ENCODE measurements at regions not wholly inside any gene's neighbourhood (a gene's known extent, or its start where the extent isn't known, plus 50 kb on each side); places are given as distances from the start of the nearest gene placed in this dataset.
"Not testable (repeated sequence)": the region's sequence is repeated elsewhere in the genome, so short reads cannot be mapped to it uniquely, and the experiment has no call there.

DNA sequence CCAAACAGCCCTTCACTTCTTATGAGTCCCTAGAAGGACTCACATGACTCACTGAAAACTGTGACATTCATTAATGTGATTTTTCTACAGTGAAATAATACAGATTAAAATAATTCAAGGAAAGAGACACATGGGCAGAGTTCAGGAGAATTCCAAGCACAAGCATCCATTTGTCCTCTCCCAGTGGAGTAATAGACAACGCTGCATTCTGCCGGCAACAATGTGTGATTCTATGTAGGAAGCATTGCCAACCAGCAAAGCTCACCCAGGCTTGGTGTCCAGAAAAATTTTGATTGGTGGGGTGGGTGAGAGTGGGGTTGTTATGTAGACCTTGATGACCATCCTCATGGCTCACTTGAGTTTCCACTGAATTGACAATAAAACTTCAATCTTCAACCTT lies 123.9 kb downstream of the VPREB1 start:
- H3K36me3 ChIP-seq, result no peaks in the 10 kb centered on the region
- TF ChIP-seq, protein P1, sequence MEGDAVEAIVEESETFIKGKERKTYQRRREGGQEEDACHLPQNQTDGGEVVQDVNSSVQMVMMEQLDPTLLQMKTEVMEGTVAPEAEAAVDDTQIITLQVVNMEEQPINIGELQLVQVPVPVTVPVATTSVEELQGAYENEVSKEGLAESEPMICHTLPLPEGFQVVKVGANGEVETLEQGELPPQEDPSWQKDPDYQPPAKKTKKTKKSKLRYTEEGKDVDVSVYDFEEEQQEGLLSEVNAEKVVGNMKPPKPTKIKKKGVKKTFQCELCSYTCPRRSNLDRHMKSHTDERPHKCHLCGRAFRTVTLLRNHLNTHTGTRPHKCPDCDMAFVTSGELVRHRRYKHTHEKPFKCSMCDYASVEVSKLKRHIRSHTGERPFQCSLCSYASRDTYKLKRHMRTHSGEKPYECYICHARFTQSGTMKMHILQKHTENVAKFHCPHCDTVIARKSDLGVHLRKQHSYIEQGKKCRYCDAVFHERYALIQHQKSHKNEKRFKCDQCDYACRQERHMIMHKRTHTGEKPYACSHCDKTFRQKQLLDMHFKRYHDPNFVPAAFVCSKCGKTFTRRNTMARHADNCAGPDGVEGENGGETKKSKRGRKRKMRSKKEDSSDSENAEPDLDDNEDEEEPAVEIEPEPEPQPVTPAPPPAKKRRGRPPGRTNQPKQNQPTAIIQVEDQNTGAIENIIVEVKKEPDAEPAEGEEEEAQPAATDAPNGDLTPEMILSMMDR (IDR thresholded peaks at IDR 0.05; ENCODE audit: low read depth, low read length), result no peak
- no peaks in the 10 kb centered on the region for H3K27me3 ChIP-seq (ENCODE audit: insufficient read depth, low read depth, severe bottlenecking)
- H3K27ac ChIP-seq, result no peak overlapping the region
- no peak for DNase-seq
- no peak overlapping the region for H3K4me3 ChIP-seq (ENCODE audit: low read depth, low read length)
- H3K9me3 ChIP-seq (ENCODE audit: severe bottlenecking), result no peaks in the 10 kb centered on the region

DNA sequence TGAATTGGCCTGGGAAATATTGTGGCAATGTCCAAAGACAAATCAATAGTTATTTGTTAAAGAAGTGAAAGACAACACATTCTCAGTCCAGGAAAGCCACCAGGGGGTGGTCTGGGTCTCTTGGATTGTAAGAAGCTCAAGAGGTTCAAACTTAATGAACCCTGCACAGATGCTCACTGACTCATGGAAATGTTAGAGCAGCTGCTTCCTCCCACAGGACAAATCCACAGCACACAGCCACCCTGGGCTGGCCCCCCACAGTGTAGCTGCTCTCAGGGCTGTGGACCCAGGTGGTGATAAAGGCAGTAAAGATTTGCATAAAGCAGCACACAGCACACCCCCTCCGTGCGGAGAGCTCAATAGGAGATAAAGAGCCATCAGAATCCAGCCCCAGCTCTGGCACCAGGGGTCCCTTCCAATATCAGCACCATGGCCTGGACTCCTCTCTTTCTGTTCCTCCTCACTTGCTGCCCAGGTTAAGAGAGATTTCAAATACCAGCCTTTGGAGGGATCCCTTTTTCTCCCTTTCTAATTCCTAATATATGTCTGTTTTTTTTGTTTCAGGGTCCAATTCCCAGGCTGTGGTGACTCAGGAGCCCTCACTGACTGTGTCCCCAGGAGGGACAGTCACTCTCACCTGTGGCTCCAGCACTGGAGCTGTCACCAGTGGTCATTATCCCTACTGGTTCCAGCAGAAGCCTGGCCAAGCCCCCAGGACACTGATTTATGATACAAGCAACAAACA lies 124.8 kb downstream of the VPREB1 start:
- TF ChIP-seq, protein P1 (IDR thresholded peaks at IDR 0.05; ENCODE audit: low read depth, low read length), result peak; percentile 29; the same call in 1 of the 2 replicates
- DNase-seq, result peak; percentile 80
- H3K27ac ChIP-seq; H3K27me3 ChIP-seq (ENCODE audit: insufficient read depth, low read depth, severe bottlenecking); H3K36me3 ChIP-seq; H3K9me3 ChIP-seq (ENCODE audit: severe bottlenecking); H3K4me3 ChIP-seq (ENCODE audit: low read depth, low read length): not testable (repeated sequence)

DNA sequence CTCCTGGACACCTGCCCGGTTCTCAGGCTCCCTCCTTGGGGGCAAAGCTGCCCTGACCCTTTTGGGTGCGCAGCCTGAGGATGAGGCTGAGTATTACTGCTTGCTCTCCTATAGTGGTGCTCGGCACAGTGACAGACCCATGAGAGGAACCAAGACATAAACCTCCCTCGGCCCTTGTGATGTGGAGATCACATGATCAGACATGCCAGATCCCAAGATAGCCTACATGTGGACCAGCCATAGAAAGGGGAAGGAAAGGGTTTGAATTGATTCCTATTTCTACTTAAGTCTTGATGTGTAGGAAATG lies 125.3 kb downstream of the VPREB1 start:
- TF ChIP-seq, protein P1 (IDR thresholded peaks at IDR 0.05; ENCODE audit: low read depth, low read length), result no peak
- no peaks in the 10 kb centered on the region for H3K9me3 ChIP-seq (ENCODE audit: severe bottlenecking)
- H3K36me3 ChIP-seq, result no peaks in the 10 kb centered on the region
- DNase-seq, result no peak
- H3K27me3 ChIP-seq (ENCODE audit: insufficient read depth, low read depth, severe bottlenecking), result no peaks in the 10 kb centered on the region
- H3K4me3 ChIP-seq (ENCODE audit: low read depth, low read length), result no peak overlapping the region
- no peak overlapping the region for H3K27ac ChIP-seq

DNA sequence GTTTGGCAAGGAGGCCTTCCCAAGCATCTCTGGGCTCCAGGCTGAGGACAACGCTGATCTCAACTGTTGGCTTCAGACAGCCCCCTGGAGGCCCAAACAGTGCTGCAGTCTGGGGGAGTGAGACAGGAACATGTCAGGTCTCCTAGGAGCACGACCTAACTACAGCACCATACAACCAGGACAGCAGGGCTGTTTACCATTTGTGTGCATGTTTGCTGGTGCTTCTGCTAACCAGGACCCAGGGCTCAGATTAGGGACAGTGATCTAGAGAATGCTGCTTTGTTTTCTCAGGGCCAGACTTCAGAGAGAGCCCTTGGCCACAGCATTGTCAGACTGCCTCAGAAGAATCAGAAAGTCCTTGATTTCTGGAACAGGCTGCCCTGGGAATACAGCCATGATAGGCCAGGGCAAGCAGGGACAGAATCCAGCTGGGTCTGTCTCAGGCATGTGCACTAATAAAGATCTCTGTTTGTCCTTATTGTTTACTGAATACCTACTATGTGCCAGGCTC lies 126.5 kb downstream of the VPREB1 start:
- peak; percentile 43 for DNase-seq

DNA sequence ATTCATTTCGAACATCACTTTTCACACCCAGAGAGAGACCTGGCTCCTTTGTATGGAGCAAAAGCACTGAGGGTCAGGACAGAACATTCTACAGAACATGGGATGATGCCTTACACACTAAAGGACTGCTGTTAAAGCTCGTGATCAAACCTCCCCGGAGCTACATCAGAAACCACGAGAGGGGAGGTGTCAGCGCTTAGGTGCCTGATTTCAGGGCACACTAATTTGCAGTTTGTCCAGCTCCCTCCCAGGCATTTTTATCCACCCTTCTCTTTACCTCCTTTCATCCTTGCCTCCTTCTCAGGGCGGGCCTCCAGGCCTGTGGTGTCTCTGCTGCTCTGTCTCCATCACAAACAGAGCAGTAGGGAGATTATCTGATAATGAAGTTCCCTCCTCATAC lies 127.5 kb downstream of the VPREB1 start:
- Histone ChIP-seq H3K9me3 (ENCODE audit: severe bottlenecking) (no peaks in the 10 kb centered on the region), H3K27ac (no peak overlapping the region), H3K4me3 (ENCODE audit: low read depth, low read length) (no peak overlapping the region), H3K36me3 (no peaks in the 10 kb centered on the region), H3K27me3 (ENCODE audit: insufficient read depth, low read depth, severe bottlenecking) (no peaks in the 10 kb centered on the region)
- TF ChIP-seq, protein P1 (IDR thresholded peaks at IDR 0.05; ENCODE audit: low read depth, low read length), result no peak
- DNase-seq, result no peak

More for the DNA sequence above, 126.5 kb downstream of the VPREB1 start:
- Histone ChIP-seq H3K4me3 (ENCODE audit: low read depth, low read length) (no peak overlapping the region), H3K27ac (no peak overlapping the region), H3K36me3 (no peaks in the 10 kb centered on the region), H3K9me3 (ENCODE audit: severe bottlenecking) (no peaks in the 10 kb centered on the region), H3K27me3 (ENCODE audit: insufficient read depth, low read depth, severe bottlenecking) (no peaks in the 10 kb centered on the region)
- TF ChIP-seq, protein P1 (IDR thresholded peaks at IDR 0.05; ENCODE audit: low read depth, low read length), result peak; percentile 63

DNA sequence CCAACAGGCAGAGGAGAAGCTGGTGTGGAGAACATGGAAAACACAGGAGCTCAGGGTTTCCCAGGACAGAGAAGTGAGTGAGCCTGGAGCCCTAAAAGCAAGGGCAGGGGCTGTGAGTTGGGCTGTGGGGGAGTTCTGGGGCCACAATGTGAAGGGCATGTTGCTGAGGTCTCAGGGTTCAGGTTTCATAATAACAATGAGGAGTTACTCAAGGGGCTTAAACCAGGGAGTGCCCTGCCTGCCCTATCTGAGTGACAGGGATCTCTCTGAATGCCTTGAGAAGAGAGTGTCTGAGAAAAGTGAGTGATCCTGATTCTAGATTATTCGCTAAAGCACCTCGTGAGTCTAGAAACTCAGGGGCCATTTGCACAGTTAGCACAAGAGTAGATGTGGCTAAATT lies 129.6 kb downstream of the VPREB1 start:
- Histone ChIP-seq H3K4me3 (ENCODE audit: low read depth, low read length) (no peak overlapping the region), H3K36me3 (no peaks in the 10 kb centered on the region), H3K9me3 (ENCODE audit: severe bottlenecking) (no peaks in the 10 kb centered on the region), H3K27ac (no peak overlapping the region), H3K27me3 (ENCODE audit: insufficient read depth, low read depth, severe bottlenecking) (no peaks in the 10 kb centered on the region)
- TF ChIP-seq, protein P1 (IDR thresholded peaks at IDR 0.05; ENCODE audit: low read depth, low read length), result no peak
- DNase-seq, result no peak

All from WERI-Rb-1 (cell line).